Liver (tissue), 3 donors: ENCODE measurements at regions not wholly inside any gene's neighbourhood (a gene's known extent, or its start where the extent isn't known, plus 50 kb on each side); places are given as distances from the start of the nearest gene placed in this dataset.

Source experiments
- CTCF ChIP-seq: fragments of 150-350 bp; IDR thresholded peaks from 2 replicates; pipeline ENCODE4 v1.5.1; 2017; ENCODE audit warnings: improper control_type of control experiment, low read depth, low read length; ENCODE audit not compliant: missing input control
- GABPA ChIP-seq, 2 donors: IDR thresholded peaks in 1 of 2; conservative IDR thresholded peaks in 1 of 2; 2 replicates each; pipeline ENCODE4 v1.6.1; 2016; ENCODE audit warnings: antibody characterized with exemption in 2 of 2, mild to moderate bottlenecking in 1 of 2, moderate library complexity in 1 of 2
- JUND ChIP-seq, 2 donors: IDR thresholded peaks; 2 replicates each; pipeline ENCODE4 v1.6.1; 2016; ENCODE audit warnings: antibody characterized with exemption in 2 of 2
- RAD21 ChIP-seq, 2 donors: IDR thresholded peaks; 2 replicates each; pipeline ENCODE4 v1.6.1; 2016; ENCODE audit warnings: antibody characterized with exemption in 2 of 2, mild to moderate bottlenecking in 2 of 2
- REST ChIP-seq: IDR thresholded peaks from 2 replicates; pipeline ENCODE4 v1.6.1; 2016; ENCODE audit warnings: antibody characterized with exemption, mild to moderate bottlenecking
- RXRA ChIP-seq, 2 donors: IDR thresholded peaks; 2 replicates each; pipeline ENCODE4 v1.6.1; 2017 to 2018; ENCODE audit warnings: antibody characterized with exemption in 2 of 2, mild to moderate bottlenecking in 1 of 2
- SP1 ChIP-seq: IDR thresholded peaks from 2 replicates; pipeline ENCODE4 v1.6.1; 2018; ENCODE audit warnings: antibody characterized with exemption, mild to moderate bottlenecking
- donor health status: healthy.
- donor health status: healthy.

GRCh38 chr17:14882131-14882530 lies 383.0 kb downstream of the PMP22 start:
- TF ChIP-seq RAD21 (IDR thresholded peaks at IDR 0.05) (no peak), CTCF (no peak), JUND (IDR thresholded peaks at IDR 0.05) (no peak), GABPA (IDR thresholded peaks at IDR 0.05 in 1 of 2, conservative IDR thresholded peaks at IDR 0.05 in 1 of 2) (no peak), RXRA (IDR thresholded peaks at IDR 0.05) (no peak), REST (no peak), SP1 (no peak)
